Breast epithelium (tissue), 4 donors: ENCODE measurements at regions not wholly inside any gene's neighbourhood (a gene's known extent, or its start where the extent isn't known, plus 50 kb on each side); places are given as distances from the start of the nearest gene placed in this dataset.

Source experiments
- DNase-seq, 2 donors: peaks; one replicate each; pipeline ENCODE4 v3.0.0-alpha.2; 2019; ENCODE audit warnings: low spot score in 2 of 2
- H3K27ac ChIP-seq, 2 donors: fragments of 200-600 bp; sonication (generic) in 1 of 2; one replicate each; pipeline ENCODE4 v1.5.1; 2016 to 2019; ENCODE audit warnings: mild to moderate bottlenecking in 1 of 2
- H3K27me3 ChIP-seq, 2 donors: fragments of 200-600 bp; sonication (generic) in 1 of 2; one replicate each; pipeline versions ENCODE4 v1.5.1 to v1.6.0; 2017 to 2019; ENCODE audit warnings: control low read depth in 1 of 2, mild to moderate bottlenecking in 1 of 2
- H3K36me3 ChIP-seq: fragments of 200-600 bp; one replicate; pipeline ENCODE4 v1.5.1; 2019
- H3K4me1 ChIP-seq, 2 donors: fragments of 200-600 bp; sonication (generic); one replicate each; pipeline ENCODE4 v1.5.1; 2016 to 2019; ENCODE audit warnings: control low read depth in 1 of 2
- H3K4me3 ChIP-seq, 3 donors: fragments of 200-600 bp; sonication (generic); 1 replicate in 2 of 3; 2 replicates in 1 of 3; pipeline ENCODE4 v1.5.1; 2016 to 2019; ENCODE audit warnings: mild to moderate bottlenecking in 3 of 3, moderate library complexity in 2 of 3
- H3K9me3 ChIP-seq, 2 donors: fragments of 200-600 bp; sonication (generic) in 1 of 2; one replicate each; pipeline ENCODE4 v1.5.1; 2016 to 2019; ENCODE audit warnings: control low read depth in 1 of 2
- POLR2A ChIP-seq: fragments of 450-650 bp; IDR thresholded peaks from one replicate; pipeline ENCODE4 v1.6.1; 2016; ENCODE audit warnings: antibody characterized with exemption, mild to moderate bottlenecking, moderate library complexity
- POLR2AphosphoS5 ChIP-seq, 3 donors: sonication (generic); formaldehyde crosslinking; IDR thresholded peaks; one replicate each; pipeline ENCODE4 v1.6.1; 2017; ENCODE audit warnings: antibody characterized with exemption in 3 of 3
- intact Hi-C: fragments of 100-400 bp; cut with DNase I; formaldehyde crosslinking; loops from one replicate; pipeline ENCODE4 v1.15.1; 2023; ENCODE audit warnings: low total_unique reads
- TF ChIP-seq, protein P1 (sequence below), 3 donors: fragments of 450-650 bp; IDR thresholded peaks; one replicate each; pipeline ENCODE4 v1.5.1; 2016 to 2017; ENCODE audit warnings: antibody characterized with exemption in 3 of 3, mild to moderate bottlenecking in 3 of 3, moderate library complexity in 3 of 3

- DNase-seq, result no peak
- H3K9me3 ChIP-seq, result no peaks in the 10 kb centered on the region
- no peak overlapping the region for H3K27ac ChIP-seq
- H3K36me3 ChIP-seq, result no peaks in the 10 kb centered on the region
- no peaks in the 10 kb centered on the region for H3K4me1 ChIP-seq
- no peak for TF ChIP-seq POLR2A
- TF ChIP-seq, protein P1, sequence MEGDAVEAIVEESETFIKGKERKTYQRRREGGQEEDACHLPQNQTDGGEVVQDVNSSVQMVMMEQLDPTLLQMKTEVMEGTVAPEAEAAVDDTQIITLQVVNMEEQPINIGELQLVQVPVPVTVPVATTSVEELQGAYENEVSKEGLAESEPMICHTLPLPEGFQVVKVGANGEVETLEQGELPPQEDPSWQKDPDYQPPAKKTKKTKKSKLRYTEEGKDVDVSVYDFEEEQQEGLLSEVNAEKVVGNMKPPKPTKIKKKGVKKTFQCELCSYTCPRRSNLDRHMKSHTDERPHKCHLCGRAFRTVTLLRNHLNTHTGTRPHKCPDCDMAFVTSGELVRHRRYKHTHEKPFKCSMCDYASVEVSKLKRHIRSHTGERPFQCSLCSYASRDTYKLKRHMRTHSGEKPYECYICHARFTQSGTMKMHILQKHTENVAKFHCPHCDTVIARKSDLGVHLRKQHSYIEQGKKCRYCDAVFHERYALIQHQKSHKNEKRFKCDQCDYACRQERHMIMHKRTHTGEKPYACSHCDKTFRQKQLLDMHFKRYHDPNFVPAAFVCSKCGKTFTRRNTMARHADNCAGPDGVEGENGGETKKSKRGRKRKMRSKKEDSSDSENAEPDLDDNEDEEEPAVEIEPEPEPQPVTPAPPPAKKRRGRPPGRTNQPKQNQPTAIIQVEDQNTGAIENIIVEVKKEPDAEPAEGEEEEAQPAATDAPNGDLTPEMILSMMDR (IDR thresholded peaks at IDR 0.05), result no peak
- no peaks in the 10 kb centered on the region for H3K27me3 ChIP-seq
- H3K4me3 ChIP-seq, result no peak overlapping the region
- intact Hi-C loops, result no loop called here
Observed at GRCh38 chr4:159607809-159608208, 504.9 kb downstream of the RAPGEF2 start.

GRCh38 chr4:159608436-159608835, 505.6 kb downstream of the RAPGEF2 start:
- Histone ChIP-seq H3K36me3 (no peaks in the 10 kb centered on the region), H3K4me3 (no peak overlapping the region), H3K9me3 (no peaks in the 10 kb centered on the region), H3K4me1 (no peaks in the 10 kb centered on the region), H3K27me3 (no peaks in the 10 kb centered on the region), H3K27ac (no peak overlapping the region)
- intact Hi-C loops, result no loop called here
- no peak for TF ChIP-seq POLR2A
- DNase-seq, result no peak

- TF ChIP-seq POLR2AphosphoS5 (IDR thresholded peaks at IDR 0.05) (no peak), POLR2A (no peak)
- TF ChIP-seq, protein P1 (IDR thresholded peaks at IDR 0.05), result no peak
- no peaks in the 10 kb centered on the region for H3K36me3 ChIP-seq
- no peaks in the 10 kb centered on the region for H3K27me3 ChIP-seq
- no peaks in the 10 kb centered on the region for H3K4me1 ChIP-seq
- DNase-seq, result no peak
- H3K4me3 ChIP-seq, result no peak overlapping the region
- H3K27ac ChIP-seq, result no peak overlapping the region
- H3K9me3 ChIP-seq, result peaks cover 0 to 3% of the 10 kb centered on the region in 2 donors
- intact Hi-C loops, result no loop called here
Observed at GRCh38 chr4:159632031-159632430, 529.2 kb downstream of the RAPGEF2 start.

DNA sequence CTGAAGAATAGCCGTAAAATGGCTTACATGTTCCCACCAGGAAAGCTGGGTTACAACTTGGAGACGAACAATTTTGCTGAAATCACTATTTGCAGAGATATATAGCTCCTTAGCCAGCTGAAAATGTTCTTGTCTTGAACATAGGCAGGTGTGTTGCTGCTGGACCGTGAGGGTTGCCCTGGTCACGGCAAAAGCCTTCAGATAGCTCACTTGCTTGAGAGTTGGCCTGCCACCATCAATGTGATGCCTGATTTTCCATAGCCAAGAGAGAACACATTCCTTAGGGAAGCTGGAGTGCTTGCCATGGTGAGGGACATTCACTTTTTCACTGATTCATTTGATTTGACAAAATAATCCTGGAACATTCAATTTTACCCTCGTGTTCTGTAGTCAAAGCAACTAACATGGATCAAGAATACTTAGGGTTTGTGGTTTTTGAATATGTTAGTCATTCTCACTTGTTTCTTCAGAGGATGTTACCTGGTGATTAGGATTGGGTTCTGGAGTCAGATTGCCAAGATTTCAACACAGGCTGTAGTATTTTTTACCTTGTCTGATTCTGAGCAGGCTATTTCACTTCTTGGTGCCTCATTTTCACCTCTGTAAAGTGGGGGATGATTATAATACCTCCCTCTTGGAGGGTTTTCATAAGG, 536.9 kb downstream of the RAPGEF2 start:
- H3K27ac ChIP-seq, result no peak overlapping the region
- no peaks in the 10 kb centered on the region for H3K4me1 ChIP-seq
- intact Hi-C loops, result no loop called here
- H3K27me3 ChIP-seq, result no peaks in the 10 kb centered on the region
- H3K9me3 ChIP-seq, result peaks cover 0 to 7% of the 10 kb centered on the region in 2 donors
- DNase-seq, result no peak
- TF ChIP-seq POLR2AphosphoS5 (IDR thresholded peaks at IDR 0.05), result no peak
- no peak for TF ChIP-seq POLR2A
- TF ChIP-seq, protein P1 (IDR thresholded peaks at IDR 0.05), result no peak
- H3K4me3 ChIP-seq, result no peak overlapping the region
- H3K36me3 ChIP-seq, result no peaks in the 10 kb centered on the region

GRCh38 chr4:159649237-159649636, 546.4 kb downstream of the RAPGEF2 start:
- Histone ChIP-seq H3K4me1 (no peaks in the 10 kb centered on the region), H3K4me3 (no peak overlapping the region), H3K27ac (no peak overlapping the region), H3K27me3 (no peaks in the 10 kb centered on the region), H3K9me3 (peaks cover 0 to 25% of the 10 kb centered on the region in 2 donors), H3K36me3 (no peaks in the 10 kb centered on the region)
- no peak for DNase-seq
- intact Hi-C loops, result no loop called here
- no peak for TF ChIP-seq POLR2A
- TF ChIP-seq, protein P1 (IDR thresholded peaks at IDR 0.05), result no peak
- no peak for TF ChIP-seq POLR2AphosphoS5 (IDR thresholded peaks at IDR 0.05)
